Activated CD8-positive, alpha-beta memory T cell treated with anti-CD3 and anti-CD28 coated beads, Interleukin-2, amount 50 U/mL, for 24 hours (primary cell): ENCODE measurements at regions not wholly inside any gene's neighbourhood (a gene's known extent, or its start where the extent isn't known, plus 50 kb on each side); places are given as distances from the start of the nearest gene placed in this dataset.
"Not testable (repeated sequence)": the region's sequence is repeated elsewhere in the genome, so short reads cannot be mapped to it uniquely, and the experiment has no call there.

Experiments
- DNase-seq: peaks from one replicate; pipeline ENCODE4 v3.0.0-alpha.2; 2020; ENCODE audit errors: extremely low read depth

GRCh38 chr1:29632806-29633615 lies 396.7 kb downstream of the PTPRU start:
- no peak for DNase-seq

- DNase-seq: no peak
These were observed 395.8 kb downstream of the PTPRU start for GRCh38 chr1:29631836-29632805.

GRCh38 chr1:29631361-29631760 lies 395.0 kb downstream of the PTPRU start:
- DNase-seq: no peak

- no peak for DNase-seq
These were observed 394.4 kb downstream of the PTPRU start for GRCh38 chr1:29630756-29631155.

- no peak for DNase-seq
These were observed 393.6 kb downstream of the PTPRU start for GRCh38 chr1:29629814-29630516.

- DNase-seq: no peak
These were observed 393.1 kb downstream of the PTPRU start for GRCh38 chr1:29629401-29629800.

GRCh38 chr1:29628190-29628589 lies 391.9 kb downstream of the PTPRU start:
- DNase-seq: no peak

- no peak for DNase-seq
These were observed 390.4 kb downstream of the PTPRU start for GRCh38 chr1:29626726-29627125.

- DNase-seq: no peak
These were observed 389.7 kb downstream of the PTPRU start for GRCh38 chr1:29626066-29626465.

GRCh38 chr1:29625084-29625420 lies 388.7 kb downstream of the PTPRU start:
- no peak for DNase-seq

- DNase-seq: no peak
These were observed 388.2 kb downstream of the PTPRU start for GRCh38 chr1:29624320-29625083.

GRCh38 chr1:29623501-29623900 lies 387.2 kb downstream of the PTPRU start:
- no peak for DNase-seq

- no peak for DNase-seq
These were observed 385.6 kb downstream of the PTPRU start for GRCh38 chr1:29621826-29622435.

- no peak for DNase-seq
These were observed 384.3 kb downstream of the PTPRU start for GRCh38 chr1:29620631-29621030.

- DNase-seq: no peak
These were observed 370.9 kb downstream of the PTPRU start for GRCh38 chr1:29607236-29607635.

- not testable (repeated sequence) for DNase-seq
These were observed 368.5 kb downstream of the PTPRU start for GRCh38 chr1:29604796-29605195.

GRCh38 chr1:29603622-29604021 lies 367.3 kb downstream of the PTPRU start:
- no peak for DNase-seq

- DNase-seq: no peak
These were observed 365.9 kb downstream of the PTPRU start for GRCh38 chr1:29602203-29602602.

GRCh38 chr1:29601021-29601420 lies 364.7 kb downstream of the PTPRU start:
- no peak for DNase-seq

- DNase-seq: no peak
These were observed 363.5 kb downstream of the PTPRU start for GRCh38 chr1:29599826-29600225.

- DNase-seq: no peak
These were observed 362.7 kb downstream of the PTPRU start for GRCh38 chr1:29599071-29599470.
